Caki2 (cell line): ENCODE measurements at regions not wholly inside any gene's neighbourhood (a gene's known extent, or its start where the extent isn't known, plus 50 kb on each side); places are given as distances from the start of the nearest gene placed in this dataset.
"Not testable (repeated sequence)": the region's sequence is repeated elsewhere in the genome, so short reads cannot be mapped to it uniquely, and the experiment has no call there.

ENCODE experiments used
- DNase-seq: peaks from one replicate; pipeline ENCODE4 v3.0.0-alpha.2; 2015; ENCODE audit warnings: low read depth
- in situ Hi-C: cut with HindIII; loops from 2 replicates; pipeline ENCODE4 v1.10.0; 2016; ENCODE audit warnings: low sequenced_read_pairs, low pct_unique_long_range_greater_than_20kb, mixed read lengths

GRCh38 chr7:73244782-73245311, 63.8 kb downstream of the NSUN5 start:
- DNase-seq, in situ Hi-C loops: not testable (repeated sequence)

GRCh38 chr7:73234994-73235717, 73.5 kb downstream of the NSUN5 start:
- in situ Hi-C loops: not testable (repeated sequence)

DNA sequence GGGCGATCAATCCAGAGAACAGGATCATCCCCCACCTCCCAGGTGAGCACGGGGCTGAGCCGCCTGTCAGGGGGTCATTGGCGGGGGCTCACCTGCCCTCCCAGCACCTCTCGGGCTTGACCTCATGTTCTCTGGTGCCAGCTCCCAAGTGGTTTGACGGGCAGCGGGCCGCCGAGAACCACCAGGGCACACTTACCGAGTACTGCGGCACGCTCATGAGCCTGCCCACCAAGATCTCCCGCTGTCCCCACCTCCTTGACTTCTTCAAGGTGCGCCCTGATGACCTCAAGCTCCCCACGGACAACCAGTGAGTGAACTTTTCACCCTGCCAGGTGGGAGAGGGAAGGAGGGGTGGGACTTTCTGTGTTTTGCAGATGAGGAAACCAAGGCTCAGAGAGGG, 82.9 kb downstream of the NSUN5 start:
- DNase-seq, in situ Hi-C loops: not testable (repeated sequence)

More at GRCh38 chr7:73234994-73235717, 73.5 kb downstream of the NSUN5 start:
- not testable (repeated sequence) for DNase-seq

GRCh38 chr7:73221724-73222123, 86.9 kb downstream of the NSUN5 start:
- DNase-seq, in situ Hi-C loops: not testable (repeated sequence)

DNA sequence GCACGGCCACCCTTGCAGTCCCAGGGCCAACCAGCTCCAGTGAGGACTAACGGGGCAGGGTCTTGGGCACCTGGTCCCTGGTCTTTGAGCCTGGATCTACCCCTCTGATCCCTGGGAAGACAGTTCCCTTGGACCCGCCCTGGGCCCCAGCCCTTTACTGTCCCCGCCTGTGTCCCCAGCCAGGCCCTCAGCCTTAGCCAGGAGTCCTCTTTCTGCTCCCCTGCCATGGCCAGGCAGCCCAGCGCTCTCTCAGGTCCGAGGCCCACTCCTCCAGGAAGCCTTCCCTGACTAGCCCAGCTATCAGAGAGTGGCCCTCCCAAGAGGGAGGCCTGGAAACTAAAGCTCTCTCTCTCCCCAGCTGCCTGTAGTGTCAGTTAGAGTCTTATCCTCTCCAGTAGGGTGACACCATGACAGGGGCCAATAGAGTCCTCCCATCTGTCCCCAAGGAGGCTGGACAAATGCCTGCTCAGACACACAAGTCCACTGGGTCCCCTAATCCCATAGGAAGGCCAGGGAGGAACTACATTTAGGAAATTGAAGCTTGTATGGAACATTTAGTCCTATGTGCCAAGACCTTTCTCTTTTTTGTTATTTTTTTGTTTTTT, 87.8 kb downstream of the NSUN5 start:
- DNase-seq, in situ Hi-C loops: not testable (repeated sequence)

- DNase-seq, in situ Hi-C loops: not testable (repeated sequence)
Observed at GRCh38 chr7:73220357-73220756, 88.3 kb downstream of the NSUN5 start.

DNA sequence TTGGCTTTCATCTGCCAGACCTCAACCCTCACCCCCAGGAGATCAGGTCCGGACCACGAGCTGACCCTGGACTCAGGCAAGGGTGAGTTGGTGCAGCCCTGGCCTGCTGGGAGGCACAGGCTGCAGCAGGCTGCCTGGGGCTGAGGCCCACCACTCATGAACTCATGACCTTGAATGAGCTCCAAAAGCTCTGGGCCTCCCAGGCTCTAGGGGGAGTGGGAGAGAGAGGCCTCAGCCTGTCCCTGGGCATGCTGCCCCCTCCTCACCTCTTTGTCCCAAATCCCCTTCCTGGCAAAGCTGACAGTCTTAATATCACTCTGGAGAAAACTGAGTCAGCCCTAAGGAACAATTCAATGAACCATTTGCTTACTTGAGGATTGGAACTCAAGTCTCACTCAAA, 89.8 kb downstream of the NSUN5 start:
- in situ Hi-C loops, DNase-seq: not testable (repeated sequence)

GRCh38 chr7:73216046-73216675, 92.5 kb downstream of the NSUN5 start:
- DNase-seq, in situ Hi-C loops: not testable (repeated sequence)

DNA sequence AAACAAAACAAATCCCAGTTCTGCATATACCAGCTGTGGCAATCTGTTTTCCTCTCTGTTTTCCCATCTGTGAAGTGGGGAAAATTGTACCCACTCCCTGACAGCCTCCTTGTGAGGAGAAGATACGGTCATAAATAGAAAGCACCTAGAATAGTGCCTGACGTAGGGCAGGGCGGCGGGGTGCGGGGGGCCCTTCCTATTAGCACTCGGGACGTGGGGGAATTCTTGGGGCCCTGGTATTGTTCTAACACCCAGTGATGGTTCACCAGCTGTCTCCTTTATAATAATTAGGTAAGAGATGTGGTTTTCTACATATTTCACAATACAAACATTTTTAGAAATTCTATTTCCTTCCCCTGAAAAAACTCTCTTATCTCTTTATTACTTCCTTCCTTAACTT, 93.4 kb downstream of the NSUN5 start:
- in situ Hi-C loops, DNase-seq: not testable (repeated sequence)

GRCh38 chr7:73214471-73214870, 94.2 kb downstream of the NSUN5 start:
- DNase-seq: not testable (repeated sequence)

DNA sequence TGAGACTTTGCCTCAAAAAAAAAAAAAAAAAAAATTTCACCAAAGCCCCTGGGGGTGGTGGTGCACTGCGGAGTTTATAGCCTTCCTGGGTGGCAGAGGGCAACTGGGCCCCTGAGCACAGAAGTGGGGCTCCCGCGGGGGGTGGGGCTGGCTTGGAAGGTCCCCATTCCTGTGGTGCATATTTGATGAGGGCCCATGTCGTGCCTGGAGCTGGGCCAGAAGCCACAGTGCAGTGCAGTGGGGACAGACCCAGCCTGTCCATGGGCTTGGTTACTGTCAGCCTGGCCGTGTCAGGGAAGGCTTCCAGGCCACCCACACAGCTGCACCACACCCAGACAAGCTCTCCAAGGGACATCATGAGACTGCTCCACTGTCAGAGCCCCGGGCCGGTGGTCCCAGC, 95.5 kb downstream of the NSUN5 start:
- in situ Hi-C loops, DNase-seq: not testable (repeated sequence)

More at GRCh38 chr7:73214471-73214870, 94.2 kb downstream of the NSUN5 start:
- in situ Hi-C loops: not testable (repeated sequence)

DNA sequence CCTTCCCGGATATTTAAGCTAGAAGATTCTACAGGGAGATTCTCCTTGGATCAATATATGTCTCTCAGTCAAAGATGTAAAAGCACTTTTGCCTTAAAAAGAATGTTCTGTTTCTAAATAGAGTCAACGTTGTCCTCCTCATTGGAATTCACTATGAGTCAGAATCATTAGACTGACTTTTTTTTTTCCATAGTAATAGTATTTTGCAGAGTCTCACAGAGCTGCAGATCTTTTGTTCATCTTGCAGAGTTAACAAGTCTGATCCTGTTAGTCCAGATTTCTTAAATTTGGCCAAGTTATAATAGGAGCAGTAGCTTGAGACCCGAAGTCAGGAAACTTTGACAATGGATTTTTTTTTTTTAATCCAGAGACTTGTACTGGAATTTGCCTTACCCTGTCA, 103.0 kb downstream of the NSUN5 start:
- in situ Hi-C loops, DNase-seq: not testable (repeated sequence)

GRCh38 chr7:73204898-73205297, 103.7 kb downstream of the NSUN5 start:
- in situ Hi-C loops: not testable (repeated sequence)
- peak; percentile 16 for DNase-seq

DNA sequence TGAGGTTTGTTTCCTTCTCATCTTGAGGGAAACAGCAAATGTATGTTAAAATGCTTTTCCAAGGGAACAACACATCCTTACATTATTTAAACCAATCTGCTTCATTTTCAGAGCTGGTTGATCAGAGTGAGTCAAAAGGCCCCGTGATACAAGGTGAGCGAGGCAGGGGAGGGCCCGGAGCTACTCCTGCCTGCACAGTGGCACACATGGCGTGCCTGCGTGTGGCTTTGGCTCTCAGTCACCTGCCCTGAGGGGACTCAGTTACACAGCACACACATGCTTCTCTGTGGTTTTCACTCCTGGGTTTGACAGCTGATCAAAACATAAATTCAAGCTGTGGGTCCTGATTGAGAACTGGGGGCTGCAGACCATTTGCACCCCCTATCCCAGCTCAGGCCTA, 105.3 kb downstream of the NSUN5 start:
- in situ Hi-C loops, DNase-seq: not testable (repeated sequence)

DNA sequence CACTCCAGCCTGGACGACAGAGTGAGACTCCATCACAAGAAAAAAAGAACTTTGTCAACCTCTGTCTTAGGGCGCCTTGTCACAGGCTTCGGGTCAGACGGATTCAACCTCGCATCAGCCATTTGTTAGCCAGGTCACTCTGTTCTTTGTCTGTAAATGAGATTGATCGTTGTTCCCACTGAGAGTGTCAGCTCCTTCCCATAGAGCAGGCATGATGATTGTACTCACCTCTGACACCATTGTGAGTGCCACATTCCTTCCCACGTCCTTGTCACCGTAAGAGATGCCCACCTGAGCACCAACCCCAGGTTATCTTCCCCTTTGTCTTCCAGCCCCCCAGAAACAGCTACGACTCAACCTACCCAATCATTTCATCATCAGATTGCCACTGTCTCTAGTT, 107.4 kb downstream of the NSUN5 start:
- in situ Hi-C loops, DNase-seq: not testable (repeated sequence)

DNA sequence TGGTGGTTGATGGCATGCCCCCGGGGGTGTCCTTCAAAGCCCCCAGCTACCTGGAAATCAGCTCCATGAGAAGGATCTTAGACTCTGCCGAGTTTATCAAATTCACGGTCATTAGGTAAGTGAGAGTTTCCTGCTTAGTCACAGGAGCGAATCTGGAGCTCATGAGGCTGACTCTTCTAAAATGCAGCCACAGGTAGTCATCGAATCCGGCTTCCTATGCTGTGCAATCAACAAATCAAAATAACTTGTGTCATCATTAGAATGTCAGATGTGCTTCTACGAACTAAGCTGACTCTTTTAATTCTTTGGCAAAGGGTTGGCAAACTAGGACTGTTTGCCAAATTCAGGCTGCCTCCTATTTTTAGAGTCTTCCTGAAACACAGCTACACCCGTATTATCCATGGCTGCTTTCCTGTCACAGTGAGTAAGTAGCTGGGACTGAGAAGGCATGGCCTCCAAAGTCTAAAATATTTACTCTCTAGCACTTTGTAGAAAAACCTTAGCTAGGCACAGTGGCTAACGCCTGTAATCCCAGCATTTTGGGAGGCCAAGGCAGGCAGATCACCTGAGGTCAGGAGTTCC, 108.0 kb downstream of the NSUN5 start:
- in situ Hi-C loops, DNase-seq: not testable (repeated sequence)

DNA sequence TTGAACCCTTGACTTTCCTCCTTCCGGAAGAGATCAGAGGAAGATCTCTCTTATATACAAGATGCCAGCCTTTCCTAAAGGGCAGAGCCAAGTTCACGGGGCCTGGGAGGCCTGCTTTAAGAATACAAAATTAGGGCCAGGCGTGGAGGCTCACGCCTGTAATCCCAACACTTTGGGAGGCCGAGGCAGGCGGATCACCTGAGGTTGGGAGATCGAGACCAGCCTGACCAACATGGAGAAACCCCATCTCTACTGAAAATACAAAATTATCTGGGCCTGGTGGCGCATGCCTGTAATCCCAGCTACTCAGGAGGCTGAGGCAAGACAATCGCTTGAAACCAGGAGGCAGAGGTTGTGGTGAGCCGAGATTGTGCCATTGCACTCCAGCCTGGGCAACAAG, 108.2 kb upstream of the SPDYE9 start:
- in situ Hi-C loops, DNase-seq: not testable (repeated sequence)

GRCh38 chr7:73190483-73191155, 104.8 kb upstream of the SPDYE9 start:
- in situ Hi-C loops, DNase-seq: not testable (repeated sequence)
